T-cell (primary cell): ENCODE measurements at regions not wholly inside any gene's neighbourhood (a gene's known extent, or its start where the extent isn't known, plus 50 kb on each side); places are given as distances from the start of the nearest gene placed in this dataset.

Source experiments
- ATAC-seq, 4 experiments: fragments of 200-7000 bp in 3 of 4; fragments of 150-1000 bp in 1 of 4; cut with Tn5 transposase; replicated peaks in 1 of 4; 1 replicate in 3 of 4; 2 replicates in 1 of 4; pipeline ENCODE4 v1.10.0; 2021; ENCODE audit warnings: moderate library complexity in 3 of 4, mild to moderate bottlenecking in 2 of 4, moderate number of reproducible peaks in 1 of 4
- CTCF ChIA-PET, 2 donors: fragments of 300-600 bp; sonication (Branson Sonifier 250); formaldehyde crosslinking; loops; one replicate each; lab custom pipeline; 2022; ENCODE audit warnings: antibody characterized with exemption in 2 of 2; lab: Charles Lee
- POLR2A ChIA-PET, 2 donors: fragments of 300-600 bp; sonication (Branson Sonifier 250); formaldehyde crosslinking; loops; one replicate each; lab custom pipeline; 2022; ENCODE audit warnings: antibody characterized with exemption in 2 of 2; lab: Charles Lee
- DNase-seq, 35 experiments: peaks; one replicate each; pipeline versions ENCODE4 v3.0.0 to v3.0.0-alpha.2; 2013 to 2023
- H3K27ac ChIP-seq: one replicate; pipeline ENCODE4 v1.5.1; 2013; ENCODE audit warnings: low read length
- H3K27me3 ChIP-seq, 2 experiments: replicated peaks in 1 of 2; 1 replicate in 1 of 2; 2 replicates in 1 of 2; pipeline versions ENCODE4 v1.6.1 to v1.7.0; 2013; ENCODE audit warnings: low read length in 1 of 2, mixed read lengths in 1 of 2; ENCODE audit not compliant: control insufficient read depth in 2 of 2, insufficient read depth in 2 of 2; ENCODE audit errors: extremely low read depth in 1 of 2
- H3K36me3 ChIP-seq, 2 donors: 1 replicate in 1 of 2; 2 replicates in 1 of 2; pipeline versions ENCODE4 v1.6.1 to v1.7.0; 2013; ENCODE audit warnings: low read length in 1 of 2; ENCODE audit not compliant: control insufficient read depth in 2 of 2, insufficient read depth in 1 of 2; ENCODE audit errors: extremely low read depth in 1 of 2
- H3K4me1 ChIP-seq, 2 experiments: 1 replicate in 1 of 2; 2 replicates in 1 of 2; pipeline versions ENCODE4 v1.6.1 to v1.7.0; 2013; ENCODE audit warnings: low read length in 2 of 2, mixed read lengths in 1 of 2; ENCODE audit not compliant: insufficient read depth in 2 of 2, control insufficient read depth in 1 of 2; ENCODE audit errors: extremely low read depth in 1 of 2
- H3K4me3 ChIP-seq, 2 donors: 1 replicate in 1 of 2; 2 replicates in 1 of 2; pipeline versions ENCODE4 v1.5.1 to v1.7.0; 2013; ENCODE audit warnings: mild to moderate bottlenecking in 2 of 2, low read length in 1 of 2, moderate library complexity in 1 of 2; ENCODE audit not compliant: control insufficient read depth in 1 of 2; ENCODE audit errors: extremely low read depth in 1 of 2
- H3K9me3 ChIP-seq: 2 replicates; pipeline ENCODE4 v1.7.0; 2013
- H3K27ac Mint-ChIP-seq, 2 donors: one replicate each; pipeline ENCODE4 v1.8.0; 2020 to 2021; ENCODE audit warnings: mild to moderate bottlenecking in 2 of 2, mixed read lengths in 2 of 2
- H3K27me3 Mint-ChIP-seq, 2 donors: one replicate each; pipeline ENCODE4 v1.8.0; 2021 to 2022; ENCODE audit warnings: mixed read lengths in 2 of 2
- H3K36me3 Mint-ChIP-seq: one replicate; pipeline ENCODE4 v1.8.0; 2021; ENCODE audit warnings: mixed read lengths
- H3K4me1 Mint-ChIP-seq, 3 donors: one replicate each; pipeline ENCODE4 v1.8.0; 2020 to 2022; ENCODE audit warnings: mixed read lengths in 3 of 3, mild to moderate bottlenecking in 1 of 3
- H3K4me3 Mint-ChIP-seq, 3 donors: one replicate each; pipeline ENCODE4 v1.8.0; 2020 to 2022; ENCODE audit warnings: mild to moderate bottlenecking in 3 of 3, mixed read lengths in 3 of 3, moderate library complexity in 3 of 3
- H3K9me3 Mint-ChIP-seq, 3 donors: one replicate each; pipeline ENCODE4 v1.8.0; 2020 to 2022; ENCODE audit warnings: mixed read lengths in 3 of 3
- WGBS: methylation state at CpG from one replicate; pipeline ENCODE4 v1.1.5; 2013; ENCODE audit warnings: missing lambda C conversion rate; ENCODE audit not compliant: insufficient coverage; 5-methylcytosine and 5-hydroxymethylcytosine counted together

DNA sequence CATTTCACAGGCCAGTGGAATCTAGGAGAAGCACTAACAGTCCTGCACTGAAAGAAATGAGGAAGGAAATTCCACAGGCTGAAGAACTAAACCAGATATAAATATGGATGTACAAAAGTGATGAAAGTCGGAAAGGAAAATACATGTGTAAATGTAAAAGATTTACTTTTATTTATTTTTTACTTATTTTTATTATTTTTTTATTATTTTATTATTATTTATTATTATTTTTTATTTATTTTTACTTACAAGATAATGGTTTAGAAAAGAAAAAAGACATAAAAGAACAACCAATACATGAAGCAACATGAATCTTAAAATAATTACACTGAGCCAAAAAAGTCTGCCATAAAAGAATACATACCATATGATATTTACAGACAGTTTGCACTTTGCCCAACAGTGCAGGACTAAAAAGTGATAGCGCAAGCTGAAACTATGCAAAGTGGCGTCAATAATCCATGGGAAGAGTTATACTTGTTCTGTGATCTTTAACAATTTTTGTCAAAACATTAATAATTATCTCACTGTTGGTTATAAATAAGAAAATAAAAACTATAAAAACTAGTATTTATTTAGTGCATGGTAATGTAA, 317.8 kb upstream of the MKI67 start:
- peaks cover 0 to 9% (median 0%) of the 10 kb centered on the region in 3 donors for H3K9me3 Mint-ChIP-seq
- Histone ChIP-seq H3K36me3 (no peaks in the 10 kb centered on the region), H3K27me3 (peaks cover 0 to 8% of the 10 kb centered on the region in 2 experiments), H3K27ac (no peak overlapping the region), H3K4me1 (no peaks in the 10 kb centered on the region), H3K4me3 (no peak overlapping the region), H3K9me3 (no peaks in the 10 kb centered on the region)
- no peak overlapping the region for H3K27ac Mint-ChIP-seq
- H3K36me3 Mint-ChIP-seq = no peaks in the 10 kb centered on the region
- CTCF ChIA-PET = no interaction called here
- DNase-seq (no peak), ATAC-seq (no peak)
- POLR2A ChIA-PET = no interaction called here
- WGBS = no CpG with 5 or more reads among the region's 3 CpGs
- no peaks in the 10 kb centered on the region for H3K4me1 Mint-ChIP-seq
- no peak overlapping the region for H3K4me3 Mint-ChIP-seq
- peaks cover 8 to 13% of the 10 kb centered on the region in 2 donors for H3K27me3 Mint-ChIP-seq

DNA sequence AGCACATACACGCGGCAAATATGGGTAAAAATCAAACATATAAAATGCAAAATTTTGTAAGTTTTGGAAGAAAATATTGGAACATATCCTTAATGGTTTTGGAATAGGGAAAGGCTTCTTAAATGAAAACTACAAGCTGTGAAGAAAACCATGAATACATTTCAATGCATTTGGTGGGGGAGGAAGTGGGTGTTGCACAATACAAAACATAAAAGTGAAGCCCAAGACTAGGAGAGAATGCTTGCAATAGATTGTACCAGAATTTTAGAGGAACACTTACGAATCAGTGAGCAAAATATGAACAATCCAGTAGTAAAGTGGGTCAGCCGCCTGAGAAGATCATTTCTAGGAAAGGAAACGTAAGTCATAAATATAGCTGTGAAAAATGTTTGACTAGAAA, 322.6 kb upstream of the MKI67 start:
- no peak for ATAC-seq
- Histone ChIP-seq H3K27ac (no peak overlapping the region), H3K27me3 (no peaks in the 10 kb centered on the region), H3K9me3 (no peaks in the 10 kb centered on the region), H3K36me3 (no peaks in the 10 kb centered on the region), H3K4me1 (no peaks in the 10 kb centered on the region), H3K4me3 (no peak overlapping the region)
- Mint-ChIP-seq H3K27ac (no peak overlapping the region), H3K4me1 (no peaks in the 10 kb centered on the region), H3K9me3 (no peaks in the 10 kb centered on the region), H3K4me3 (no peak overlapping the region), H3K36me3 (no peaks in the 10 kb centered on the region), H3K27me3 (peaks cover 2 to 8% of the 10 kb centered on the region in 2 donors)
- POLR2A ChIA-PET = no interaction called here
- WGBS = no CpG with 5 or more reads among the region's 5 CpGs
- DNase-seq = no peak
- CTCF ChIA-PET = no interaction called here

DNA sequence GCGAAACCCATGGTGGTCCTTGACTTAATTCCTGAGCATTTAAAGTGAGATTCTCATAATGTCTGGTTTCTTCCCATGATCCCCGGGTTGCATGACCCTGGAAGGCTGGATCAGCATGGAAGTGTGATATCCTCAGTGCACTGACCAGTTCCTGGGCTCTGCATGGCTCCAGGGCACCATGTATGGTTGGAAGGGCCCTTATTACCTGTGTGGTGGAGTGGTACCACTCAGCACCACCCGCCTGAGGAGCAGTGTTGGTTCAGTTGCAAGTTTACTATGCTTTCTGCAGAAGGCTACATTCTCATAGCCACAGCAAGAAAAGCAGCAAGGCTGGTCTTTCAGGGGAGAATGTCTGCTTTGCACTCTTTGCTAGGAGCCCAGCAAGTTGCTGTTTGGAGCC, 325.7 kb upstream of the MKI67 start:
- Mint-ChIP-seq H3K4me1 (no peaks in the 10 kb centered on the region), H3K27ac (no peak overlapping the region), H3K9me3 (no peaks in the 10 kb centered on the region), H3K4me3 (no peak overlapping the region), H3K36me3 (no peaks in the 10 kb centered on the region), H3K27me3 (peaks cover 3 to 8% of the 10 kb centered on the region in 2 donors)
- H3K27ac ChIP-seq = no peak overlapping the region
- no peaks in the 10 kb centered on the region for H3K4me1 ChIP-seq
- no peaks in the 10 kb centered on the region for H3K36me3 ChIP-seq
- ChIA-PET CTCF (no interaction called here), POLR2A (interaction anchor here in 1 of 2 donors (0.6 kb wide), 1 partner anchor 24 kb away, joined by 3 read pairs; no protein-coding TSS in a partner anchor)
- no peaks in the 10 kb centered on the region for H3K9me3 ChIP-seq
- ATAC-seq (no peak), DNase-seq (no peak)
- 76% methylated on average over 3 of the region's 3 CpGs for WGBS
- H3K27me3 ChIP-seq = no peaks in the 10 kb centered on the region
- no peak overlapping the region for H3K4me3 ChIP-seq

DNA sequence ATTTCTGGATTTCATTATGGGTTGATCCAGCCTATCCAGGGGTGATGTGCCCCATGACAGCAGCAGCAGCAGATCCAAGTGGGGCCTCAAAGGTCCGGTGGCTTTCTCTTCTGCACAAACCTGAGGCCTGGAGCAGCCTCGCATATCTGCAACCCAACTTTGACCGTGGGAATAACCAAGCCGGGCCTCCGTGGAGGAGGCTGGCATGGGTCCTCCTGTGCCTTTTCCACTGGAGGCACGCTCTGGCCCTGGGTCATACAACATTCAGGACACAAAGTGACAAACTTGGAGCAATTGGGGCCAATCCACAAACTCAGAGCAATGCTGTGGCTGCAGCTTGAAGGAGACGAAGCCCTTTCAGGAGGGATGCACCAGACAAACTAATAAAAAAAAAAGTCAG, 330.0 kb upstream of the MKI67 start:
- no peaks in the 10 kb centered on the region for H3K9me3 ChIP-seq
- Mint-ChIP-seq H3K9me3 (peaks cover 0 to 6% (median 0%) of the 10 kb centered on the region in 3 donors), H3K36me3 (no peaks in the 10 kb centered on the region), H3K4me1 (no peaks in the 10 kb centered on the region), H3K27me3 (peaks cover 0 to 5% of the 10 kb centered on the region in 2 donors), H3K4me3 (no peak overlapping the region), H3K27ac (no peak overlapping the region)
- ChIA-PET CTCF (no interaction called here), POLR2A (no interaction called here)
- no peak overlapping the region for H3K4me3 ChIP-seq
- H3K27ac ChIP-seq = no peak overlapping the region
- no peaks in the 10 kb centered on the region for H3K4me1 ChIP-seq
- DNase-seq (no peak), ATAC-seq (no peak)
- H3K36me3 ChIP-seq = no peaks in the 10 kb centered on the region
- H3K27me3 ChIP-seq = peaks cover 0 to 14% of the 10 kb centered on the region in 2 experiments
- WGBS = 76% methylated on average over 6 of the region's 7 CpGs

DNA sequence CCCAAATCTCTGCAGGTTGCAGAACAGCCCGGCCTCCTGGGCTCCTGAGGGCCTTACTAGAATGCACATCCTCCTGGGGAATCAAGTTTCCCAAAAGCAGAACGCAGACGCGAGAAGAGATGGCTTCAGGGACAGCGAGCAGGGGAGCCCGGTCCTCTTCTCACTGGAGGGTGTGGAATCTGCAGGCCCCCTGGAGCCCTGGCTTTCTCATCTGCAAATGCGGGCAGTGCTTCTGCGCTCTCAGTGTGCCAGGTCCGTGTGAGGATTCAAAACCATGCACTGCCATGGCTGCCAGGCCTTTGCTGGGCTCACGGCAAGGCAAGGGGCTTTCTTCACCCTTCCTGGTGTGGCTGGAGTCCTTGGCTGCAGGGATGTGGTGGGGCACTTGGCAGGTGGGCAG, 330.9 kb upstream of the MKI67 start:
- H3K36me3 Mint-ChIP-seq = no peaks in the 10 kb centered on the region
- no peak overlapping the region for H3K4me3 ChIP-seq
- peaks cover 0 to 21% of the 10 kb centered on the region in 2 experiments for H3K27me3 ChIP-seq
- no peak overlapping the region for H3K27ac ChIP-seq
- no peaks in the 10 kb centered on the region for H3K36me3 ChIP-seq
- CTCF ChIA-PET = no interaction called here
- H3K4me3 Mint-ChIP-seq = no peak overlapping the region
- POLR2A ChIA-PET = no interaction called here
- no peaks in the 10 kb centered on the region for H3K9me3 ChIP-seq
- 82% methylated on average over 8 of the region's 10 CpGs for WGBS
- H3K4me1 Mint-ChIP-seq = no peaks in the 10 kb centered on the region
- H3K4me1 ChIP-seq = no peaks in the 10 kb centered on the region
- H3K27ac Mint-ChIP-seq = no peak overlapping the region
- DNase-seq = no peak
- peaks cover 0 to 6% (median 0%) of the 10 kb centered on the region in 3 donors for H3K9me3 Mint-ChIP-seq
- peaks cover 0 to 5% of the 10 kb centered on the region in 2 donors for H3K27me3 Mint-ChIP-seq
- ATAC-seq = no peak

DNA sequence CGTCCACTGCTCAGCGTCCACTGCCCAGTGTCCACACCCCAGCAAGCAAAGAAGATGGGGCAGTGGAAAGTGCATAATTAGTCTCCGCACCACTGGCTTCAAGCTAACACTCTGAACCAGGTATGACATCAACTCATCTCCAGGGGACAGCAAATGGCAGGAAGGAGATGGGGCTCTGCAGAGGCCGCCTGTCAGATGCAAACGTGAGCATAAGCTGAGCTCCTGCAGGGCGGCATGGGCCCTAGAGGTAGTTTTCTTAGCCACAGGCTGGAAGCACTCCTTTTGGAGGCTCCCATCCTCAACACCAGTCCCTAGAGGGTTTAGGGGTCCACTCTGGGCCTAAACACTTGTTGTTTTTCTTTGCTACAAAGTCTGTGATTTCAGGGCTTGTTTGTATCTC, 335.8 kb upstream of the MKI67 start:
- DNase-seq (no peak), ATAC-seq (no peak)
- Mint-ChIP-seq H3K4me3 (no peak overlapping the region), H3K9me3 (peaks cover 4 to 6% (median 4%) of the 10 kb centered on the region in 3 donors), H3K36me3 (no peaks in the 10 kb centered on the region), H3K27ac (no peak overlapping the region), H3K4me1 (no peaks in the 10 kb centered on the region), H3K27me3 (peaks cover under 1 to 8% of the 10 kb centered on the region in 2 donors)
- Histone ChIP-seq H3K36me3 (no peaks in the 10 kb centered on the region), H3K4me3 (no peak overlapping the region), H3K4me1 (no peaks in the 10 kb centered on the region), H3K27me3 (peaks cover 0 to 26% of the 10 kb centered on the region in 2 experiments), H3K27ac (no peak overlapping the region), H3K9me3 (peaks cover 3% of the 10 kb centered on the region)
- 69% methylated on average over 3 of the region's 6 CpGs for WGBS
- ChIA-PET POLR2A (no interaction called here), CTCF (no interaction called here)

DNA sequence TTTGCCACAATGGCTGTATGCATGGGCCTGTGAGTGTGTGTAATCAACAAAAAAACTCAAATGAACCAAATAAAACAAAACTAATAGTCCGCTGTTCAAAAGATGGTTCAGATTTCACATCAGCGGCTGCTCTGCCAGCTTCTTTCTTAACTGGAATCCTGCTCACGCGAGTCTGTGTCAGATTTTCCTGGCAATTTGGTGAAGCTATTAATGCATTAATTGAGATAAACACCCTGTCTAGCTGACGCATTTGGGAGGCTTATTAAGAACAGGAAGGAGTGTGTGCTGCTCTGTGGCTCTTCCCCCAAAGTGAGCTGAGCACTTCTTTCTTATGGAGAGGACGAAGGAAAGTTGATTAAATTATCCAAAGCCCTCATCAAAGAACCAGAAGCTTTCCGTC, 336.6 kb upstream of the MKI67 start:
- ATAC-seq = no peak
- H3K27ac ChIP-seq = no peak overlapping the region
- Mint-ChIP-seq H3K27ac (no peak overlapping the region), H3K36me3 (no peaks in the 10 kb centered on the region), H3K4me1 (no peaks in the 10 kb centered on the region), H3K9me3 (peaks cover 1 to 4% (median 4%) of the 10 kb centered on the region in 3 donors), H3K4me3 (no peak overlapping the region), H3K27me3 (peaks cover 0 to 8% of the 10 kb centered on the region in 2 donors)
- peaks cover 3% of the 10 kb centered on the region for H3K9me3 ChIP-seq
- POLR2A ChIA-PET = no interaction called here
- H3K36me3 ChIP-seq = no peaks in the 10 kb centered on the region
- H3K4me1 ChIP-seq = no peaks in the 10 kb centered on the region
- no peak for DNase-seq
- WGBS = 90% methylated on average over 4 of the region's 7 CpGs
- no peak overlapping the region for H3K4me3 ChIP-seq
- CTCF ChIA-PET = no interaction called here
- peaks cover 0 to 27% of the 10 kb centered on the region in 2 experiments for H3K27me3 ChIP-seq
